ENCODE measurements at regions not wholly inside any gene's neighbourhood (a gene's known extent, or its start where the extent isn't known, plus 50 kb on each side); places are given as distances from the start of the nearest gene placed in this dataset.
"Not testable (repeated sequence)": the region's sequence is repeated elsewhere in the genome, so short reads cannot be mapped to it uniquely, and the experiment has no call there.

GRCh38 chr6:4725136-4725760, 51.0 kb upstream of the CDYL start:
- not testable (repeated sequence) for DNase-seq (ENCODE audit: low read depth)

DNA sequence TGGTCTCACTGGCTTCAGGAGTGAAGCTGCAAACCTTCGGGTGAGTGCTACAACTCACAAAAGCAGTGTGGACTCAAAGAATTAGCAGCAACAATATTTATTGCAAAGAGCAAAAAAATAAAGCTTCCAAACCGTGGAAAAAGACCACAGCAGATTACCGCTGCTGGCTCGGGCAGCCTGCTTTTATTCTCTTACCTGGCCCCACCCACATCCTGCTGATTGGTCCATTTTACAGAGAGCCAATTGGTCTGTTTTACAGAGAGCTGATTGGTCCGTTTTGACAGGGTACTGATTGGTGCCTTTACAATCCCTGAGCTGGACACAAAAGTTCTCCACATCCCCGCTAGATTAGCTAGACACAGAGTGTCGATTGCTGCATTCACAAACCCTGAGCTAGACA, 51.5 kb upstream of the CDYL start:
- not testable (repeated sequence) for DNase-seq (ENCODE audit: low read depth)

DNA sequence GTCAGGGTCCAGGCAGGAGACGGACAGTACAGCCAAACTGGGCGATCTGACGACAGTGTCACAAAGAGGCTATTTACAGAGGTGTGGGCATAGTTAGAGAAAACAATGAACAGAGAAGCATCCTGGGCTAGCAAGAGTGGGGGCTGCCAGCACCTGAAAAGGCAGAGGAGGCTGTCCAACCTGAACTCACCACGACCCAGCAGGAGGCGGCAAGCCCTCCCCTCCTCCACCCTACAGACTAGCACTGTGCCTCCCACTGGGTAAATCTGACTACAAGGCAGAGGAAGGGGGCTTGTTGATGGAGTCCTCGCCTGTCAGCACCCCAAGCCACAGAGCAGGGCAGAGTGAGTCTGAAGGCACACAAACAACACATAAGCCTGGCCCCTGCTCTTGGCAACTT, 52.8 kb upstream of the CDYL start:
- no peak for DNase-seq (ENCODE audit: low read depth)

DNA sequence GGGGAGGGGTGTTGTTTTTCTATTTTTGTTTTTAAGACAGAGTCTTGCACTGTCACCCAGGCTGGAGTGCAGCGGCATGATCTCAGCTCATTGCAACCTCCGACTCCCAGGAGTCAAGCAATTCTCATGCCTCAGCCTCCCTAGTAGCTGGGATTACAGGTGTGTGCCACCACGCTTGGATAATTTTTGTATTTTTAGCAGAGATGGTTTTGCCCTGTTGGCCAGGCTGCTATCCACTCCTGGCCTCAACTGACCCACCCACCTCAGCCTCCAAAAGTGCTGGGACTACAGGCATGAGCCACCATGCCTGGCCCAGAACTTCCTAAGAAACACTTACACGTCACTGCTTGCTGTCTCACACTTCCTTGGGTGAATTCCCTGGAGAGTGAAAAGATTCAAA, 54.8 kb upstream of the CDYL start:
- DNase-seq (ENCODE audit: low read depth): not testable (repeated sequence)

DNA sequence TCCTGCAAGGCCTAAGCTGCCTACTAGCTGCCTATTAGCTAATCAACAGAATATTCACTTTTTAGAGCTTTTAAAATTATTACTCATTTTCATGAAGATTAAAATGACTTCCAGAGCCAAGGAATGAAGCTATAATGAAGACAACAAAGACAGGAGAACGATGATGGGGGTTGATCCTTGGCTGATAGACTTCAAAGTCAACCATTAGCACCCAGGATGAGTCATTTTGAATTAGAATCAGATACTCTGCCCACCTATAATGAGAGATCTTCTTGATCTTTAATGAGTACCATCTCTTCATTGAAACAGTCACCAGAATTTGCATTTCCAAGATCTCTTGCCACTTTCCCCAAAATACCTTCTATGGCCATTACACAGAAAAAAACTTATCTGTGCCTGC, 56.7 kb upstream of the CDYL start:
- DNase-seq (ENCODE audit: low read depth): no peak

DNA sequence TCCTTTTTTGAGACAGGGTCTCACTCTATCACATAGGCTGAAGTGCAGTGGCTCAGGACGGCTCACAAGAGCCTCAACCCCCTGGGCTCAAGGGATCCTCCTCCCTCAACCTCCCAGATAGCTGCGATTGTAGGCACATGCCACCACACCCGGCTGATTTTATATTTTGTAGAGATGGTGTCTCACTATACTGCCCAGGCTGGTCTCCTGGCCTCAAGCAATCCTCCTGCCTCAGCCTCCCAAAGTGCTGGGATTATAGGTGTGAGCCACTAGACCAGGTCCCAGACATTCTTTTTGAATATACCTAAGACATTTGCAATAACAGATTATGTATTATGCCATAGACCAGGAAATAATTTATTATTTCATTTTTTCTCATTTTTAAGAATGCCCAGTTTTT, 58.3 kb upstream of the CDYL start:
- no peak for DNase-seq (ENCODE audit: low read depth)

DNA sequence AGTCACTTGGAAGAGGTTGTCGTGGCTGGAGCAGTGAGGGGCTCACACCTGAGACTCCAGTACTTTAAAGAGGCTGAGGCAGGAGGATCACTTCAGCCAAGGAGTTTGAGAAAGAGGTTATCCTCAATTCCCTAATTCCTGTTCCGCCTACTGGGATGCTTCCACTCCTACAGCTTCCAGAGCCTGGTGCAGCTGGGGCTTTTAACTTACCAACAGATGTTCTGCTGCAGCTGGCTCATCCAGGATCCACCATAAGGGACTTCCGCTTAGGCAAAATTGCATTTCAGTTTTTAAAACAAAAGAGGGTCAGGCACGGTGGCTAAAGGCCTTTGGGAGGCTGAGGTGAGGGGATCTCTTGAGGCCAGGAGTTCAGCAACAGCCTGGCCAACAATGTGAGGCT, 59.1 kb upstream of the CDYL start:
- no peak for DNase-seq (ENCODE audit: low read depth)

DNA sequence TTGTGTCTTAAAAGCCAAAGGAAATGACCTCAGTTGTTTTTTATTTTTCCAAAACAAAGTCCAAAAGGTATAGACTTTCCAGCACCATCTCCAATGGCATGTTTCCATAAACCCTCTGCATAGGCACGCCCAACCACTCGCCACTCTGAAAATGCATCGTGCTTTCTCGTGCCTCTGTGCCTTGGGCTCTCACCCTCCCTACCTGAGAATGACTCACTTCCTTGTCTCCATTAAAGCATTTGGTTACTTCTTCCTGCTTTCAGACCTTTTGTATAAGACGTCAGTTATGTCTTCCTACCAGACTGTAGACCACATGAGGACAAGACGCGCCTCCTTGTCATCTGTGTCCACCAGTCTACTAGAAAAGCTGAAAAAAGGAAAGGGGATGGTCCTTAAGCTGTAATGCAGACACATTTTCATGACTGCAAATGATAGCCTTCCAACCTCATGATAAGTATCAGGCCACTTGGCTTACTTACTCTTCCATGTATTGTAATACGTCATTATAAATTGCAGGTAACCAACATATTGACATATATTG, 61.2 kb upstream of the CDYL start:
- DNase-seq (ENCODE audit: low read depth): no peak

GRCh38 chr6:4712291-4712690, 63.9 kb upstream of the CDYL start:
- DNase-seq (ENCODE audit: low read depth): no peak

GRCh38 chr6:4707011-4707410, 69.2 kb upstream of the CDYL start:
- DNase-seq (ENCODE audit: low read depth): no peak

- DNase-seq (ENCODE audit: low read depth): no peak
These were observed 70.4 kb upstream of the CDYL start for GRCh38 chr6:4705809-4706208.

GRCh38 chr6:4703382-4703781, 72.8 kb upstream of the CDYL start:
- DNase-seq (ENCODE audit: low read depth): no peak

DNA sequence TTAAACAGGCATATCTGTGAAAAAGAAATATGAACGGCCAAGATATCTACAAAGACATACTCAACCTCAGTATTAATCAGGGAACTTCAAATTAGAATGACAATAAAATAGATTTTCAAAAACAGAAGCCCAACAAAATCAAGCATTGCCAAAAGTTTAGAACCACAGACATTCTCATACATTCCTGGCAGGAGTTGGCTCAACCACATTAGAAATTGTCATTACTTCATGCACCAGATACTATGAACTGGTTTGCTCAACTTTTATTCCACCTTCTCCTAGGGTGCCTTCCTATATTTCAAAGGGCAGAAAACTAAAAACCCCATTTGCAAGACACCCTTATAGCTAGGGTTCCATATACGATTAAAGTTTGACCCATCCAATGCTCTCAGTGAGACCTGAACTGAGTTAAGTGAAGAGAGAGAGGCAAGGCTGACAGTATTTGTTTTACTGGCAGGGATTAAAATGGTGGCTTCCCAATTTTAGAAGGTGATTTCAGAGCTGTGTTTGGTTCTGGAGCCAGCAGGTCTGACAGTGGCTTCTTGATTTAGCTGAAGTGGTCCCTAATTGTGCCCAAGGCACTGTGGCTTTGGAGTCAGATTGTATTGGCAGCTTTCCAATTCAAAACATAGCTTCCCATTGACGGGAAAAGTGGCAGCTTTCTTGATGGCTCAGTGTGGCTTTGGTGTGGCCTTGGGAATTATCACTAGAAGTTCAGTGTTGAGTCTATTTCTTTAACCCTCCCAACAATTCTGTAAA, 77.1 kb upstream of the CDYL start:
- DNase-seq (ENCODE audit: low read depth): no peak

DNA sequence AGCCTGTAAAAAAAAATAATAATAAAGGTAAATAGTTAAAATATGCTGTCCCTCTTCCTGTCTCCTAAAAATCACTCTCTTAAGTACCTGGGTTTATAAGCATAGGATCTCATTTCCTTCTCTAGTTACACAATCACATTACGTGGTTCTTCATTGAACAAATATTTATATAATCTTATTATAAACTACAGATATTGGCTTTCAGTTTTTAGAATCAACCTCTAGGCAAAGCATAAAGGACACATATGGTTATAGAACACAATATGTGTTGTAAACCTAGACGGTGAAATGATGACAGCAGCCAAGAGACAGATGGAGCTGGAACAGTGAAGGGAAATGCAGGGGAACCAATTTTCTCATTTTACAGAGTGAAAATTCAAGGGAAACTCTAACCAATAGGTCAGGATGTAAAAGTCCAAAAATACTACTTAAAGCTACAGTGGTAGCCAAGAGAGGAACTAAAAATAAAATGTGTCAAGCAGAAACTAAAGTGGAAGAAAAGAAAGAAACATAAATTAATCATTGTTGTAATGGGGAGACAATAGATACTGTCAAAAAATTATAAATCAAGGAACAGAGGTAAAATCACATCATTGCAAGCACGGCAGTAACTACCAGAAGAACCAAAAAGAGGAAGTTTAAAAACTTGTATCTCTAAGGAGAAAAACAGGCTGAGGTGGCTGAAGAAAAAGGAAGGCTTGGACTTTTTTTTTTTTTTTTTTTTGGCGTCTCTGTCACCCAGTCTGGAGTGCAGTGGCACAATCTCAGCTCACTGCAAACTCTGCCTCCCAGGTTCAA, 82.8 kb upstream of the CDYL start:
- DNase-seq (ENCODE audit: low read depth): no peak

- no peak for DNase-seq (ENCODE audit: low read depth)
These were observed 83.5 kb upstream of the CDYL start for GRCh38 chr6:4692664-4693063.

- no peak for DNase-seq (ENCODE audit: low read depth)
These were observed 87.9 kb upstream of the CDYL start for GRCh38 chr6:4687989-4688947.

- DNase-seq (ENCODE audit: low read depth): no peak
These were observed 88.6 kb upstream of the CDYL start for GRCh38 chr6:4687656-4687988.

- no peak for DNase-seq (ENCODE audit: low read depth)
These were observed 93.6 kb upstream of the CDYL start for GRCh38 chr6:4682431-4683097.

GRCh38 chr6:4678506-4679300, 97.5 kb upstream of the CDYL start:
- no peak for DNase-seq (ENCODE audit: low read depth)

DNA sequence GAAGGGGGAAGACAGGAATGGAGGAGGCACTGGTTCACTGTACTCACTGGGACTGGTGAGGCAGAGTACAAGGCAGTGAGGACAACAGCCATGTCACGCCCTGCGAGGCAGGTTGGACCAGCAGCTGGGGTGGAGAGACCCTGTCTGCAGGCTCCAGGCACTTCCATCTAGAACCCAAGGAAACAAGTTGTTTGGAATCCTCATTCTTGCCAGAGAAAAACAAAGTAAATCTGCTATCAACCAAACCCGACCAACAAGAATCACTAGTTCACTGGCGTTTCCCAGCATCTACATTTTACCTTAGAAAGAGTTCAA, 98.5 kb upstream of the CDYL start:
- no peak for DNase-seq (ENCODE audit: low read depth)

Data from forelimb muscle (tissue), 1 donor.